SK-N-SH treated with all-trans-retinoic acid at 6 μM for 48 hours (cell line): ENCODE measurements at regions not wholly inside any gene's neighbourhood (a gene's known extent, or its start where the extent isn't known, plus 50 kb on each side); places are given as distances from the start of the nearest gene placed in this dataset.

Experiments
- ARNTL ChIP-seq: fragments of 450-650 bp; formaldehyde crosslinking; IDR thresholded peaks from 2 replicates; pipeline ENCODE4 v1.5.0; 2020; ENCODE audit warnings: low read depth, mild to moderate bottlenecking, moderate library complexity, borderline replicate concordance
- BACH2 ChIP-seq: fragments of 250-450 bp; sonication (Bioruptor Pico); IDR thresholded peaks from 2 replicates; pipeline ENCODE4 v1.9.0; 2021; ENCODE audit warnings: mild to moderate bottlenecking, borderline replicate concordance
- GLIS3 ChIP-seq: fragments of 250-450 bp; sonication (Bioruptor Pico); IDR thresholded peaks from 2 replicates; pipeline ENCODE4 v1.5.0; 2020; ENCODE audit warnings: mild to moderate bottlenecking, moderate library complexity
- RARB ChIP-seq: fragments of 250-450 bp; sonication (Bioruptor Pico); IDR thresholded peaks from 2 replicates; pipeline ENCODE4 v1.8.0; 2021; ENCODE audit warnings: mild to moderate bottlenecking, moderate library complexity
- SNAI2 ChIP-seq: fragments of 250-450 bp; sonication (Bioruptor Pico); IDR thresholded peaks from 2 replicates; pipeline ENCODE4 v1.5.0; 2020; ENCODE audit warnings: mild to moderate bottlenecking, moderate library complexity
- TCF4 ChIP-seq: fragments of 250-450 bp; sonication (Bioruptor Pico); IDR thresholded peaks from 2 replicates; pipeline ENCODE4 v1.8.0; 2021; ENCODE audit warnings: mild to moderate bottlenecking, moderate library complexity, borderline replicate concordance
- ZC3H10 ChIP-seq: fragments of 250-450 bp; sonication (Bioruptor Pico); IDR thresholded peaks from 2 replicates; pipeline ENCODE4 v1.5.1; 2021; ENCODE audit warnings: mild to moderate bottlenecking, moderate library complexity
- TF ChIP-seq, protein P1 (sequence below): fragments of 250-450 bp; sonication (Bioruptor Pico); IDR thresholded peaks from 2 replicates; pipeline ENCODE4 v1.5.1; 2020; ENCODE audit warnings: low read depth, mild to moderate bottlenecking, moderate library complexity
- TF ChIP-seq, protein P2 (sequence below): fragments of 250-450 bp; sonication (Bioruptor Pico); IDR thresholded peaks from 2 replicates; pipeline ENCODE4 v1.8.0; 2020; ENCODE audit warnings: mild to moderate bottlenecking, moderate library complexity, borderline replicate concordance

- TF ChIP-seq BACH2 (CRISPR knock-in tag) (no peak), ZC3H10 (CRISPR knock-in tag) (no peak), GLIS3 (CRISPR knock-in tag) (no peak), TCF4 (no peak), SNAI2 (CRISPR knock-in tag) (no peak), ARNTL (no peak), RARB (CRISPR knock-in tag) (no peak)
- TF ChIP-seq, protein P1, sequence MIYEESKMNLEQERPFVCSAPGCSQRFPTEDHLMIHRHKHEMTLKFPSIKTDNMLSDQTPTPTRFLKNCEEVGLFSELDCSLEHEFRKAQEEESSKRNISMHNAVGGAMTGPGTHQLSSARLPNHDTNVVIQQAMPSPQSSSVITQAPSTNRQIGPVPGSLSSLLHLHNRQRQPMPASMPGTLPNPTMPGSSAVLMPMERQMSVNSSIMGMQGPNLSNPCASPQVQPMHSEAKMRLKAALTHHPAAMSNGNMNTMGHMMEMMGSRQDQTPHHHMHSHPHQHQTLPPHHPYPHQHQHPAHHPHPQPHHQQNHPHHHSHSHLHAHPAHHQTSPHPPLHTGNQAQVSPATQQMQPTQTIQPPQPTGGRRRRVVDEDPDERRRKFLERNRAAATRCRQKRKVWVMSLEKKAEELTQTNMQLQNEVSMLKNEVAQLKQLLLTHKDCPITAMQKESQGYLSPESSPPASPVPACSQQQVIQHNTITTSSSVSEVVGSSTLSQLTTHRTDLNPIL (CRISPR knock-in tag), result no peak
- TF ChIP-seq, protein P2, sequence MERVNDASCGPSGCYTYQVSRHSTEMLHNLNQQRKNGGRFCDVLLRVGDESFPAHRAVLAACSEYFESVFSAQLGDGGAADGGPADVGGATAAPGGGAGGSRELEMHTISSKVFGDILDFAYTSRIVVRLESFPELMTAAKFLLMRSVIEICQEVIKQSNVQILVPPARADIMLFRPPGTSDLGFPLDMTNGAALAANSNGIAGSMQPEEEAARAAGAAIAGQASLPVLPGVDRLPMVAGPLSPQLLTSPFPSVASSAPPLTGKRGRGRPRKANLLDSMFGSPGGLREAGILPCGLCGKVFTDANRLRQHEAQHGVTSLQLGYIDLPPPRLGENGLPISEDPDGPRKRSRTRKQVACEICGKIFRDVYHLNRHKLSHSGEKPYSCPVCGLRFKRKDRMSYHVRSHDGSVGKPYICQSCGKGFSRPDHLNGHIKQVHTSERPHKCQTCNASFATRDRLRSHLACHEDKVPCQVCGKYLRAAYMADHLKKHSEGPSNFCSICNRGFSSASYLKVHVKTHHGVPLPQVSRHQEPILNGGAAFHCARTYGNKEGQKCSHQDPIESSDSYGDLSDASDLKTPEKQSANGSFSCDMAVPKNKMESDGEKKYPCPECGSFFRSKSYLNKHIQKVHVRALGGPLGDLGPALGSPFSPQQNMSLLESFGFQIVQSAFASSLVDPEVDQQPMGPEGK (CRISPR knock-in tag), result no peak
Measured at GRCh38 chr14:30445852-30446251, 113.1 kb upstream of the G2E3 start.
